ENCODE measurements at regions not wholly inside any gene's neighbourhood (a gene's known extent, or its start where the extent isn't known, plus 50 kb on each side); places are given as distances from the start of the nearest gene placed in this dataset.

DNA sequence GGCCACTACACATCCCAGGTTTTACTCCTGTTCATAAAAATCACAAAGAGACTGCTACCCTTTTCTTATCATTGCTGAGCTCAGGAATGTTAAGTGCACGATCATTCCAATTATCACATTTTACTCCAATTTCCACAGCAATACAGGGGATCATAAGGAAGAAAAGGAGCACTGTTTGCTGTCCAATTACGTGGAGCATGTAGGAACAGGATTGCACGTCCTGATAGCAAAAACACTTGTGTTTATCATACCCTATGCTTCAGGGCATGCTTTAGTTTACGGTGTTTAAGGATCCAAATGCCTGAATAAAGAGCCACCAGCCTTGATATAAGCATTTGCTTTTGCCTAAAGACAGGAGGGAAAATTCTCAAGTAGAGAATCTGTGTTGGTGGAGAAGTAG lies 155.4 kb upstream of the EGLN3 start:
- TF ChIP-seq CTCF (IDR thresholded peaks at IDR 0.05; ENCODE audit: low read depth, low read length, poor library complexity, severe bottlenecking) (no peak), EZH2phosphoT487 (IDR thresholded peaks at IDR 0.05; ENCODE audit: borderline replicate concordance, low read length) (no peak)
